RPMI7951 (cell line): ENCODE measurements at regions not wholly inside any gene's neighbourhood (a gene's known extent, or its start where the extent isn't known, plus 50 kb on each side); places are given as distances from the start of the nearest gene placed in this dataset.
A peak's percentile ranks its signal among the peaks of the same experiment; 100 is the strongest.

Source experiments
- DNase-seq: peaks from one replicate; pipeline ENCODE4 v3.0.0-alpha.2; 2012; ENCODE audit warnings: low read depth

DNA sequence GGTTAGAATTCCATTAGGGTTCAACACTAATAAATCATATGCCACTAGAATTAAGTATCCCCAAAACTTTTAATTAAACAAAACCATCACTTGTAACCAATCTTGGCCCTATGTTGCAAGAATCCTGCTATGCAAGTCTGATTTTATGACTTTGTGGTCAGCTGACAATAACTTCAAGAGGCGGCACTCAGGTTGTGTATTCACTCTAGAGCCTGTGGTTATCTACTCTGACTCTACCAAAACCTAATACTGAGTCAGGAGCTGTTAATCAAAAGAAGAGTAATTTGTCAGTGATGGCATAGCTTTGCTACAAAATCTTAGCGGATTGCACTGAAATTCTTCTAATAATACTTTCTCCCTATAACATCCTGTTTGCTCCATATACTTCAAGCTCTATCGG, 253.7 kb downstream of the AASDHPPT start:
- DNase-seq = no peak

DNA sequence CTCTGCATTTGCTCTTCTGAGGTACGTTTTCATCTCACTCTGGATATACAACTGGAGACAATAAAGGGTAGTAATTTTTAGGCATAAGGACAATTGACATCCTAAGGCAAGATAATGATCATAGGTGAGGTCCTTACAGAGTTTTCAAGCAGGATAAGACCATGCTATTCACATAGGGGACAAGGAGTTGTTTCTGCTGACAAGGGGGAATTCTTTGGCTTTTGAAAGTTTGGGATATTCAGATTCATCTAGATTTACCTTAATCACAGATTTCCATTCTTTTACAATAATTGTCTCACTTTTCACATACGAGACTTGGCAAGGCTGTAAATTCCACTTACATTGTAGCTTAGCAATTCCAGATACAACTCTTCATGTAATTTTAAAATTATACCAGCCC, 256.2 kb downstream of the AASDHPPT start:
- DNase-seq = no peak

DNA sequence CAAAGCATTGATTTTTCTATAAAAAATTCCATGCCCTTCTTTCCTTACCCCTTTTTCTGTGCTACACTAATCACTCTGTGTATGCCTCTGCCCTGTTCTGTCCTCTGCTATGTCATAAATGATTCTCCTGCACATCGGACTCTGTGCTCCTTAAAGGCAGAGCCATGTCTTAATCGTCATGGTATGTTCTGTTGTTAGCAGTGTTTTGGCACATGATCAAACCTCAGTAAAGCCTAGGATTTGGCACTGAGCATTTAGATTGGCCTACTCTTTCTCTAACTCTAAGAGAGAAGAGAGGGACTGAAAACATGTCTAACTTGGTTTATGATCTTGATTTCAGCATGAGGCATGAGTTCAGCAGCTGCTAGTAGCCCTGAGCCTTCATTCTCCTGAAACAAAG, 266.9 kb downstream of the AASDHPPT start:
- peak; percentile 5 for DNase-seq

DNA sequence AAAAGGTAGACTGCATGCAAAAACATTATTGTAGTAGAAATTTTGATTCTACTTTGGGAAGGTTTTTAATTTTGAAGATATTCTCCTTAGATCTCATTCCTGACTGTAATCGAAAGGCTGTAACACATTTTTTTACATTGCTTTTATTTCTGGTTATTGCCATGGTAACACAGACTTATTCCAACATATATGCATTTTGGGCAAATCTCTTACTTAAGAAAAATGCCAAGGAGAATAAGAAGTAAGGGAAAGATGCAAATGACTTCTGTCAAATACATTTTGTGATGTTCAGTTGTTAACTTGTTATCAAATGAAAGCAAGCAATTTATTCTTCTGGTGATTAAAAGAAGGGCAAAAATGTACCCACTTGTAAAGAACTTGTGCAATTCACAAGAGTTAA, 267.5 kb downstream of the AASDHPPT start:
- DNase-seq = no peak

DNA sequence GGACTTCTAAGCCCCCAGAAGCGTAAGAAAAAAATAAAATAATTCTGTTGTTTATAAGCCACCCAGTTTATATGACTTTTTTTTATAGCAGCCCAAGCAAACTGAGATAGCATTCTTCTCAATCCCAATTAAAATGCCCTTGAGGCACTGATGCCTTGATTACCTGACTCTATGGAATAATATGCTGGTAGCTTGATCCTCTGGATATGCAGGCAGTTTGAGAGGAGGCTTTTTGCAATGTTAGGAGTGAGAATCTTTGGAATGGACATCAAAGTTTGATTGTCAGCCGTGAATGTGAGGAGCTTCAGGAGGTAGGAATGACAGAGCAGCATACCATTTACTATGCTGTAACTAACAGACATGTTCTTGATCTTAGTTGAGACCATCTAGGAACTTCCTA, 275.6 kb downstream of the AASDHPPT start:
- DNase-seq = no peak

DNA sequence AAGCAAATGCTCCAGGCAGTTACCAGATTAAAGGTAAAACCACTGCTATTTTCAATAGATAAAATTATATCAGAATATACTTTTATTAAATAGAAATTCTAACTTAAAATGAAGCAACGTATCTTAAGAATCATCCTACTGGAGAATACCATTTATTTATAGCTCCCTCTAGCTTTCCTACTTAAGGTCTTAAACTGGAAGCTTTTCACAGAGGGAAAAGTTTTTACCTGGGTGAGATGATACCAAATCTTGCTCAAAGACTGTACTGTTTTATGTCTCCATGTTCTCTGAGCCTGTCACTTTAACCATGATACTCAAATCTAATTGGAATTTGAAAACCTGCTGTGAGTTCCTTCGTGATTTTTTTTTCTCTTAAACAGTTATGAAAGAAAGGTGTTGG, 291.8 kb downstream of the AASDHPPT start:
- no peak for DNase-seq

GRCh38 chr11:106378513-106379179, 301.2 kb downstream of the AASDHPPT start:
- DNase-seq = no peak

GRCh38 chr11:106379265-106379664, 301.8 kb downstream of the AASDHPPT start:
- DNase-seq = no peak

DNA sequence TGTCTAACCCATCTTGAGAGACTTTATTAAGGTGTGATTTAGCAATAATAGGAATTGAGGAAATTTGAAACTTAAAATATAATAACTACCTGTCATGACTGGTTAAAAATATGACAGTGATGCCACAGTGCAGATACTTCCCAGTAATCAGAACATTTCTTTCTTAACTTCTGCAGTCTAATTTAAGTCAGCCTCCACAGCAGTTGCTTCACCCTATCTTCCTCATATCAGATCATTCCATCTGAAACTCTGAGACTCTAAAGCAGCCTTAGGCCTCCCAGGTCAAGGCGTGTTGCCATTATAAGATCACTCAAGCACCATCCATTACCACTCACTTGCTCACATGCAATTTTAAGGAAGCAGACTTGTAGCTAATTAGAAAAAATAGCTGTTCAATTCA, 302.2 kb downstream of the AASDHPPT start:
- no peak for DNase-seq

- peak; percentile 49 for DNase-seq
Measured at GRCh38 chr11:106381895-106382294, 304.4 kb downstream of the AASDHPPT start.

- peak; percentile 13 for DNase-seq
Measured at GRCh38 chr11:106384429-106384828, 307.0 kb downstream of the AASDHPPT start.

DNA sequence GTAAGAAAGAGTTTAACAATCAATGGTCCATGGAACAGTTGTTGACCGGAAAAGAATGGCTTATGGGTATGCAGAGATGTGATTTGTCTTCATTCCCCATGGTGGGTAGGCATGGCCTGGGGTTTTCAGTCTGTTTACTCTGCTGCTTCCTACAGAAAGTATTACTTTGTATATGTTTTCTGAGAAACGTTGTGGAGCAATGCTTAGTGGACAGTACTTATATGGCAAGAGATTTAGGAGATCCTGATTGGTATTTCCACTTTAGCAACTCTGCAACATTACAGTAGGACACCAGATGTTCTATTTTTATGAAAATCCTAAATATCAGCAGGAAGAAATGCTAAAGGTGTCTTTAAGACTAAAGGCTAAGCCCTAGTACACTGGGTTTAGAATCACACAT, 309.1 kb downstream of the AASDHPPT start:
- DNase-seq = no peak

DNA sequence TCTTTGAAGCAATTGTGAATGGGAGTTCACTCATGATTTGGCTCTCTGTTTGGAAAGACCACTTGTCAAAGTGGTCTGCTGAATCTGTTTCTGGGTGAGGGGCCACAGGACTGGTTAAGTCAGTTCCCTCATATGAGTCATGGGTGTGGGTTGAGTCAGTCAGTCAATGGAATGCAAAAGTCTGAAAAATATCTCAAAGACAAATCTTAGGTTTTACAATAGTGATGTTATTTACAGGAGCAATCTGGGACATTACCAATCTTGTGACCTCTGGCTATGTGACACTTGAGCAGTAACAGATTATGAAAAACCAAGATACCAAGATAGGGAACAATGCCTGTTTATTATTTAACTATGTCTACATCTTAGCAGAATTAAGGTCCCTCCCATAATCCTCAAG, 311.6 kb downstream of the AASDHPPT start:
- DNase-seq = peak; percentile 81

DNA sequence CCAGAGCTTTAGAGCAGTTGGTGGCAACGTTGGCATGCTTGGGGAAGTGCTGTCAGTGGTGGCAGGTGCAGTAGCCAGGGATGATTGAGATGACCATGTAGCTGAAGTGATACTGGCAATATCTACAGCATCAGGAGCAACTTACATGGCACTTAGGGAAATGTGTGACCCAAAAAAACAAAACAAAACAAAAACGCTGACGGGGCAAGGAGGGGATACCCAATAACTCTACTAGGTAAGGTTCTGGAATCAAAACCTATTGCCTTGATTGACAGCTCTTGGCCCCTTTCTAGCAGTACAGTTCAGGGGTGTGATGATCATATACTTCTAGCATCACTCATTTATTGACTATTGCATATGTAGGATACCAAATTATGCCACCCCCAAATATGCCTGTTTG, 312.6 kb downstream of the AASDHPPT start:
- no peak for DNase-seq

GRCh38 chr11:106391771-106392420, 314.4 kb downstream of the AASDHPPT start:
- peak; percentile 63 for DNase-seq

DNA sequence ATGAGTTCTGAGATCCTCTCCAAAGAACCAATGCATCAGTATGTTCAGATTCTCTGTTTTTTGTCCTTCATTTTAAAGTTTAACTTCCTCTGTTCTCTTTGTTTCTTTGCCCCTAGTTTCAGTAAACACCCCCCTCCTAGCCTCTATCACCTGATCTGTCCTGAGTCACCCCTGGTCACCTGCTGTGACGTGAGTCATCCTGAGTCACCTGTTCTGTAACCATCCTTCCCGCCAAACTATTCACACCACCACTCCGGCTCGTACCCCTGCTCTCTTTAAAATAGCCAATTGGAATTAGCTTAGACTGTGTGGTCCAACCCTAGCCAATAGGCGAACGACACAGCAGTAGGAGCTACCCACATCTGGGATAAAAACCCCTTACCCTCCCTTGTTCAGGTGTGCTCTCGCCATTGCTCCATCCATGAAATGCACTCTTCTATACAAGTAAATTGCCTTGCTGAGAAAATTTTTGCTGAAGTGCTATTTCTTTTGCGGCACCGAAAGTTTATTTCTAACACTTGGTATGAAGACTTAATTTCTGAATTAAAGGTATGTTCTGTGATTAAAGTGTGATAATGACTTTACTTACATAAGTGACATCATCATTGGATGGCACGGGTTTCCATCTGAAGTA, 318.4 kb downstream of the AASDHPPT start:
- no peak for DNase-seq

DNA sequence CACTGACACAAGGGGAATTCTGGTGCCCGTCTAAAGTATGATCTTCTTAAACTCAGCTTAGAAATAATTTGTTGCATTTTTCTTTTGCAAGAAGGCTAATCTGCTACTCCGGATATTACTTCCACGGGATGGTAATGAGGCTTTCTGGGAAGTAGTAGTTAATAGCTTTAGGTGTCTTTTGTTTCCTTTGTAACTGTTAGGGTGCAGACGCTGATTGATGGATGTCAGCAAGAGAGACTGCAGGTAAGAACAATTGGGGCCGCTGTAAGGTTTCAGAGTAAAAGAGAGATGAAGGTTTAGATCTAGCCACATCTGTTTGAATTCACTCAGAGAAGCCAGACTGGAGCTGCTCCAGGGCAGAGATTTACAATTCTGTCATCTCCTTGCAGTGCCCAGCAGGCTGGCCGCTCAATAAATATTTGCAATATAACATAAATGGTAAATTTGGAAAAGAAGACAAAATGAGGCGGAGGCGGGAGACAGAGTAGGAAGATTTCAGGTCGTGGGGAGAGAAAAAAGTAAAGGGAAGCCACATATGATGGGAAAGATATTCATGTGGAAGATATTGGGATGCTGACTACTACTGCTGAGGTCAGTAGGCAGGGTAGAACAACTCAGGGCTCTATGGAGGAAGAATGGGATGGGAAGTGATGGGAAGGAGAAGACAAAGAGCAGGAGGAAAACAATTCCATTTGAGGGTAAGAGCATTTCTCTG, 320.5 kb downstream of the AASDHPPT start:
- peak; percentile 21 for DNase-seq

DNA sequence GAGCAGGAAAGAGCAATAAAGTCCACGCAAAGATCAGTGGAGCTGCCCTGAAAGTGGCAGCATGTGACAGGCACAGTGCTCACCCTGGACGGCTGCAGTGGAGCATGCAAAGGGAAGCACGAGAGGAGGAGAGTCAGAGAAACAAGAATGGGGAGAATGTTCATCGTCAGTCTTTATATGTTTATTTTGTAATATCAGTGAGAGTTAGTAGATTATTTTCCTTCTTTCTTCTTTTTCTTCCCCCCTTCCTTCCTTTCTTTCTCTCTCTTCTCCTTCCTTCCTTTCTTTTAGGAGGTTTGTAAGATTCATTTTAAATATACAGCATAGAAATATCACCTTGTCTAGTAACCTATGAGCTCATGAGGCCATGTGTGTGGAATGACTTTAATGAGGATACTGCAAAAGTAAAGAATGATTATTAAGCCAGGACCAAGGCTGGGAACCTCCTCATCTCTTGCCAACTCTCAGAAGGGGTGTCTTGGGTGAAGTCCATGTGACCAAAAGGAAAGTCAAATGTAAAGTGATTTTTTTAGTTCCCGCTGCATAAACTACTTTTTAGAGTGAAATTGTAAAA, 321.1 kb downstream of the AASDHPPT start:
- DNase-seq = peak; percentile 24

GRCh38 chr11:106399076-106399511, 321.6 kb downstream of the AASDHPPT start:
- DNase-seq = peak; percentile 99

DNA sequence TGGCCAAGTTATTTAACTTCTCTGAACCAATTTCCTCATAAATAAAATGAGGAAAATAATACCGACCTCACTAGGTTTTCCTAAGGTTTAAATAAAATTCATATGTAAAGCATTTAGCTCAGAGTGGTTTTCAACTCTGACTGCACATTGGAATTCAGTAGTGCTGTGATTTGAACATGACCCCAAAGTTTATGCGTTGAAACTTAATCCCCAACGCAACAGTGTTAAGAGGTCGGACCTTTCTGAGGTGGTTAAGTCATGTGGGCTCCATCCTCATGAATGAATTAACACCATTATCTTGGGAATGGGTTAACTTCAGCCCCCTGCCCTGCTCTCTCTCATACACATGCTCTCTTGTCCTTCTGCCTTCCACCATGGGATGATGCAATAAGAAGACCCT, 322.2 kb downstream of the AASDHPPT start:
- DNase-seq = peak; percentile 2

DNA sequence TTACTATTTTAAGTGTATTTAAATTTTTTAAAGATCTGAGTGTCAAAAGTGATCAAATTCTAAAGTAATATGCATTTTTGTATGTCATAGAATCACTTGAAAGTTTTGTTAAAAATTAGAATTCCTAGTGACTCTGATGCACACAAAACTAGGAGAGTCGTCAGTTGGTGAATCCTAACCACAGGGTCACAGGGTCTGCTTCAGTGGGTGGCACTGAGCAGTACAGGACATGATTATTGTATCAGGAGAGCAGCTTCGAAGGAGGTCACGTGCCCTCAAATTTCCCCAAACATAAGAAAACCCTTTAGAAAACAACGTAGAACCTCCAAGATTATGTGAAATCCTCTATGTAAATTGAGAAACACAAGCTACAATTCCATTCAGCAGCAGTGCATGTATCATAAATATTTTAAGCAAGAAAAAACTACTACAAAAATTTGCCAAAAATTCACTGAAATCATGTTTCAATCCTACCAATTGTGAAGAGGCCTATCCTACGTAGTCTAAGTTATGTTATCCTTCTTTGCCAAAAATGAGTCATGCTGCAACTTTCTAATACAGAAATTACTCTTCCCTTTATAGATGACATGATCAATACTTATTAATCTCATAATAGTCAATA, 323.6 kb downstream of the AASDHPPT start:
- no peak for DNase-seq

DNA sequence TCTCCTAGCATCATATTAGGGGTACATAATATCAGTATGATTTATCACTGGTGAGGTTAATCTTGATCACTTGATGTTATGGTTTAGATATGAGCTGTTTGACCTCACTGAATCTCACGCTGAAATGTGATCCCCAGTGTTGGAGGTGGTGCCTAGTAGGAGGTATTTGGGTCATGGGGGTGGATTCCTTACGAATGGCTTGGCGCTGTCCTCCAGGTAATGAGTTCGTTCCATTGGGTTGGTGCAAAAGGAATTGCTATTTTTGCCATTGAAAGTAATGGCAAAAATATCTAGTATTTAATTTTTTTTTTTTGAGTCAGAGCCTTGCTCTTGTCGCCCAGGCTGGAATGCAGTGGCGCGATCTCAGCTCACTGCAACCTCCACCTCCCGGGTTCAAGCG, 326.3 kb downstream of the AASDHPPT start:
- no peak for DNase-seq
